ENCODE measurements at regions not wholly inside any gene's neighbourhood (a gene's known extent, or its start where the extent isn't known, plus 50 kb on each side); places are given as distances from the start of the nearest gene placed in this dataset.

DNA sequence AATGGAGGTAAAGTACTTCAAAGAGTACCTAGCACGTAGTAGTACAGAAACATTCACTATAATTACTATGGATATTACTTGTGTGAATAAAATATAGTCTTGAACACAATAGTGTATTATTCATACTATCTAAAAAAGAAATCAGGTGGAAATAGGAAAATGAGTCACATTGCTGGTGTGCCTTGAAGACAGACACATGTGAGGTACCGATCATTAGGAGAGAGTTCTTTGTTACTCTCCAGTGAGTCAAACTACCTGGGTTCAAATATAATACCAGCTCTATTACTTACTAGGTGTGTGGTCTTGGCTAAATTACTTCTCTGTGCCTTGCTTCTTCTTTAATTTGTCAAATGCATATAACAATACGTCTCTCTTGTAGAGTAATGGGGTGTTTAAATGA is 50.8 kb upstream of the BEND6 start:
- no peak for TF ChIP-seq EP300 (IDR thresholded peaks at IDR 0.05)
- TF ChIP-seq, protein P1, sequence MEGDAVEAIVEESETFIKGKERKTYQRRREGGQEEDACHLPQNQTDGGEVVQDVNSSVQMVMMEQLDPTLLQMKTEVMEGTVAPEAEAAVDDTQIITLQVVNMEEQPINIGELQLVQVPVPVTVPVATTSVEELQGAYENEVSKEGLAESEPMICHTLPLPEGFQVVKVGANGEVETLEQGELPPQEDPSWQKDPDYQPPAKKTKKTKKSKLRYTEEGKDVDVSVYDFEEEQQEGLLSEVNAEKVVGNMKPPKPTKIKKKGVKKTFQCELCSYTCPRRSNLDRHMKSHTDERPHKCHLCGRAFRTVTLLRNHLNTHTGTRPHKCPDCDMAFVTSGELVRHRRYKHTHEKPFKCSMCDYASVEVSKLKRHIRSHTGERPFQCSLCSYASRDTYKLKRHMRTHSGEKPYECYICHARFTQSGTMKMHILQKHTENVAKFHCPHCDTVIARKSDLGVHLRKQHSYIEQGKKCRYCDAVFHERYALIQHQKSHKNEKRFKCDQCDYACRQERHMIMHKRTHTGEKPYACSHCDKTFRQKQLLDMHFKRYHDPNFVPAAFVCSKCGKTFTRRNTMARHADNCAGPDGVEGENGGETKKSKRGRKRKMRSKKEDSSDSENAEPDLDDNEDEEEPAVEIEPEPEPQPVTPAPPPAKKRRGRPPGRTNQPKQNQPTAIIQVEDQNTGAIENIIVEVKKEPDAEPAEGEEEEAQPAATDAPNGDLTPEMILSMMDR (IDR thresholded peaks at IDR 0.05), result no peak
- no peak for TF ChIP-seq POLR2A (IDR thresholded peaks at IDR 0.05)
- no peak for TF ChIP-seq POLR2AphosphoS5 (IDR thresholded peaks at IDR 0.05)

Data from upper lobe of left lung (tissue), 4 donors.